Activated CD4-positive, alpha-beta T cell treated with anti-CD3 and anti-CD28 coated beads, Interleukin-2, amount 50 U/mL, for 48 hours (primary cell): ENCODE measurements at regions not wholly inside any gene's neighbourhood (a gene's known extent, or its start where the extent isn't known, plus 50 kb on each side); places are given as distances from the start of the nearest gene placed in this dataset.

Source experiments
- DNase-seq, 2 experiments: peaks; one replicate each; pipeline ENCODE4 v3.0.0-alpha.2; 2020

DNA sequence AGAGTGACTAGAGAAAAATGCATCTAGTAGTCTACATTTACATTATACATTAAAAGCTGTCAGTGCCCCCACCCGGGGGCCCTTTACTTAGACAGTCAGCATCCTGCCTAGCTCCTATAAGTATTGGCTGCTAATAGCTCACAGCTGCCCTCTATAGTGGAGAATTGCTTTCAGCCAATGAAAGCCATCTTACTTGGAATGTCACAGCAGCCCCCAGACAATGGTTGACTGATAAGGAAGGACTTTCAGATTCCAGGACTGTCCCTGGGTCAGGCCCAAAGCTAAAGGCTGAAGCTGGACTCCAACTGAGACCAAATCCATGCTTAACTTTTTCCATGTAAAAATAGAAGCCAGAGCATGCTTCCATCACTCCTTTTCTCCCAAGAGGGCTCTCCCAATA is 196.9 kb downstream of the ANKRD50 start:
- DNase-seq = no peak

GRCh38 chr4:124519196-124519595 is 193.3 kb downstream of the ANKRD50 start:
- DNase-seq = no peak

DNA sequence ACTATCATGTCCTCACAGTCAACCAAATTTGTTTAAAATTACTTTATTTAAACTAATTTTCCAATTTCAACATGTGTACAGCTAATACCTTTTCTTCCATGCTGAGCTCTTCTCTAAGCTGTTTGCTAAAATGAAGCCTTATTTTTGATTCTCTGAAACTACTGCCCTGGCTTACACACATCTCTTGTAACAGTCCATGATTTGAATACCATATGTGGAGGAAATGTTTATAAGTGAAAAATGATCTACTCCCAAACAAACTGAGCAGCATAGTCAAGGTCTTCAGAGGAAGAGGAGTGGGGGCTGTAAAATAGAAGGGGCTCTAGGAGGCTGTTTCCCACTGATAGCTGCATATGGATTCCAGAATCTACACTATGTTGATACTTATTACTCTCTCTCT is 188.7 kb downstream of the ANKRD50 start:
- no peak for DNase-seq

DNA sequence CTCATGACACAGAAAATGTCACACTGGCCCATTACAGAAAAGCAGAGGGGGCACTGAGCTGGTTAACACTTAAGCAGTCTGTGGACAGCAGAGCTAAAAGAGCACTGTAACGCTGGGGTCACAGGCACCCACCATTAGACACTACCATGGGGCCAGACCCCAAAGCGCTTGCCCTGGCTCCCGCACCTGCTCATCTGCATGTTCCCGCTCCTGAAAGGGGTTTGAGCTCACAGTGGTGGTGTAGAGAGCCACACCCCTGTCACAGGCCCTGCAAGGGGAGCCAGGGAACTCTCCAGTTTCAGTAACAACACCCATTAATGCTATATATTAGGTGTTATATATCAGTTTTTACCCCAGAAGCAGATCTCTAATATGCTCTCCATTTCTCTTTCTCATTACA is 187.0 kb downstream of the ANKRD50 start:
- DNase-seq = no peak

DNA sequence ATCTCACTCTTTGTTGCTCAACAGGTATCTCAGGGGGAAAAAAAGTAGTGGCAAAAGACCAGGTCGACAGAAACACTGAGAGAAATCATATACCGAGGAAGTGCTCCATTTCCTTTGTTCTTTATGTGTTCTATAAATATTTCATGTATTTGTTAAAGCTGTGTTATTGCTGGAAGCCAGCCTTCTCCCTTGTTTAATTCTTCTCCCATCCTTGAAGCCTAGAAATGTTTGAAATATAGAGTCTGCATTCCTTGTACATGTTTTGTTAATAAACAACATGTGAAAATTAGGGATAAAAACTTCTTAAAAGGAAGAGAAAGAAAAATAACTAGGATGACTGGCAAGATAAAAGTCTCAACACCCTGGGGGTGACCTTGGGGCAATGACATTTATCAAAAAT is 186.2 kb downstream of the ANKRD50 start:
- DNase-seq = no peak

GRCh38 chr4:124526769-124527168 is 185.8 kb downstream of the ANKRD50 start:
- no peak for DNase-seq

- no peak for DNase-seq
These were observed 185.2 kb downstream of the ANKRD50 start for GRCh38 chr4:124527364-124527763.

- DNase-seq = no peak
These were observed 183.4 kb downstream of the ANKRD50 start for GRCh38 chr4:124529131-124529530.

DNA sequence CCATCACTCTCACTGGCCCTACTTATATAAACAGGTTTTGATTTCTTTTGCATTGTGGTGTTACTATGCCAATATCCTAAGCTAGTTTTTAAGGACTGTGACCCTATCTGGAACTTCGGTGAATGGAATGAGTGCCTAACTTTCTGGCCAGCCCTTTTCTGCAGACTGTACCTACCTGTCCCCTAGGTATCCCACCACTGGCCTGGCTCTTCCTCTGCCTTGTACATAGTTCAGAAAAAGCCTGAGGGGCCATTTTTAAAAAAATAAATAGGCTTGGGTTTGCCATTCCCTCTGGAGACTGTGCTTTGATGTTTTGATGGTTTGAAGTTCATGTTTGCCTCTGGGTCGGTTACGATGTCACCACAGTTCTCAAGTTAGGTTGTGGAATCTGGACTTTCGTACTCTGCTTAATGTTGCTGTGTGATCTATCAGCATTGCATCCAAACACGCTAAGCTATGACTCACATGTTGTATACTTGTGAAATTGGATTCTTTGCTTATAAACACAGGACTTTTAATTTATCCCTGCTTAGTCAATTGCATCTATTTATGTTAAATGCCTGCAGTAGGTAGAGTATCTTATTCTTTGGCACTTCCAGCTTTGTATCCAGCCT is 182.0 kb downstream of the ANKRD50 start:
- no peak for DNase-seq

DNA sequence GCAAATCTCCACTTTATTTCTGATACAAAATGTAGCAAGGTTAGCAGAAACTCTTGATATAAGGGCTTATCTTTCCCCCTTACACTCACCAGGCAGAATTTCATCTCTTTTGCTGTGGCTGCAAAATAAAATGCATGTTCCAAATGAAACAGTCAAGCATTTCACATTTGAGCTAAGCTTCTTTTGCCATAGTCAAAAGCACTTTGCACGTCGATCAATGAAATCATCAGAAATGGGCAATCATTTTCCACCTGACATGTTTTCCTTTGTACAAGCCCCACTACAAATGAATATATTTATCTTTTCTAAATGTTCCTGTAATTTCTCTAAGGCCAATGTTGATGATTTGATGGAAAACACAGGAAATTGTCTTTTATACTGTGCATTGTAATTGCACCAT is 178.4 kb downstream of the ANKRD50 start:
- no peak for DNase-seq

GRCh38 chr4:124535003-124535402 is 177.5 kb downstream of the ANKRD50 start:
- no peak for DNase-seq

GRCh38 chr4:124536946-124537345 is 175.6 kb downstream of the ANKRD50 start:
- no peak for DNase-seq

DNA sequence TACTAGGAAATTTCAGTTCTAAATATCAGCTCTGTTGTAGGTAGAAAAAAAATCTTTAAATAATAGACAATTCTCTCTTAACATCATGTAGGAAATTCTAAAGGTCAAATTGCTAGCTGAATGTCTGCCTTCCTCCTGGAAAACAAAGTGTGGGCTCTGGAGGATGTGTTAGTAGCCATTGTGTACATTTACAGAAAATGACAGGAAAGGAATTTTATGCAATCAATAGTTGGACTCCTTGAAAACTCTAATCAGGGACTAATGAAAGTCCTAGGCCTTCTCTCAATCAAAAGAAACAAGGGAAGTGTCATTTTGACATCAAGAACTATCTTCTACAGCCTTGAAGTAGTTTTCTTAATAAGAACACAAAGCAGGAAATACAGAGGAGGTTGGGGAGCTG is 174.6 kb downstream of the ANKRD50 start:
- DNase-seq = no peak

GRCh38 chr4:124540014-124540413 is 172.5 kb downstream of the ANKRD50 start:
- DNase-seq = no peak

GRCh38 chr4:124541652-124542420 is 170.7 kb downstream of the ANKRD50 start:
- DNase-seq = no peak

GRCh38 chr4:124555959-124556358 is 156.6 kb downstream of the ANKRD50 start:
- no peak for DNase-seq

GRCh38 chr4:124564121-124564520 is 148.4 kb downstream of the ANKRD50 start:
- no peak for DNase-seq

DNA sequence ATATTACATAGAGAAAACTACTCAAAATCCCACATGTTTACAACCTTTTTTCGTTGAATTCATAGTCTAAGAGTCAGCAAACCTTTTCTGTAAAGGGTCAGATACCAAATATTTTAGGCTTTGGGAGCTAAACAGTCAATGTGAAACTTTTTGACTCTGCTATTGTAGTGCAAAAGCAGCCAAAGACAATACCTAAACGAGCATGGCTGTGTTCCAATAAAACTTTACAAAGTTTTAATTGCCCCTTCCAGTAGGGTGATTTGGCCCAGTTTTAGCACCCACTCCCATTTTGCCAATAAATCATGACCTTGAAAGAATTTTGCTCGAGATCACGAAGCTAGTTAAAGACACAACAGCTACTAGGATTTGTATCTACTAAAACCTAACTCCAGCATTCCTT is 147.2 kb downstream of the ANKRD50 start:
- DNase-seq = no peak

DNA sequence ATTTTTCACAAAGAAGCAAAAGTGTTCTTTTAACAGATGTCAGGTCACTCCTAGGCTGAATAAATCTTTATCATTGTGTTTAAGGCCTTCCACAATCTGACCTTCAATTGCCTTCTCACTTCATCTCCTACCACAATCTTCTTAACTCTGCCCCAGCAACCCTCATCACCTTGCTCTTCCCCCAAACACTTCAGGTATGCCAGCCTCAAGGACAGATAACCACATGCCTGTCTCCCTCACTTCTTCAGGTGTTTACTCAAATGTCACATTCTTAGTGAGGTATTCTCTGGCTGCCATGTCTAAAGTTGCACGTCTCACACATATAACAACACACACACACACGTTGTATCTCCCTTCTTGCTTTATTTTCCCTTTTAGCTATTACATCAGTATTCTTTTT is 146.5 kb downstream of the ANKRD50 start:
- DNase-seq = no peak

DNA sequence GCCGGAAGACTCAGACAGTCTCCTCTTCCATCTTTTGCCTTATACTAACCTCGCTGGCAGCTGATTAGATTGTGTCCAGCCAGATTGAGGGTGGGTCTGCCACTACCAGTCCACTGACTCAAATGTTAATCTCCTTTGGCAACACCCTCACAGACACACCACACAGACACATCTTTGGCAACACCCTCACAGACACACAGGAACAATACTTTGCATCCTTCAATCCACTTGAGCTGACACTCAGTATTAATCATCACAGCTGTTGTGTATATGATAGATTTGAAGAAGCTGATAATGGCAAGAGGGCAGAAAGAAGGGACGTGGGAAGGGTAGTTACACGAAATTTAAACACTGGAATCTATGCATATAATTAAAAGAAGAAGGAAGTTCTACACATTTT is 139.5 kb downstream of the ANKRD50 start:
- DNase-seq = no peak

DNA sequence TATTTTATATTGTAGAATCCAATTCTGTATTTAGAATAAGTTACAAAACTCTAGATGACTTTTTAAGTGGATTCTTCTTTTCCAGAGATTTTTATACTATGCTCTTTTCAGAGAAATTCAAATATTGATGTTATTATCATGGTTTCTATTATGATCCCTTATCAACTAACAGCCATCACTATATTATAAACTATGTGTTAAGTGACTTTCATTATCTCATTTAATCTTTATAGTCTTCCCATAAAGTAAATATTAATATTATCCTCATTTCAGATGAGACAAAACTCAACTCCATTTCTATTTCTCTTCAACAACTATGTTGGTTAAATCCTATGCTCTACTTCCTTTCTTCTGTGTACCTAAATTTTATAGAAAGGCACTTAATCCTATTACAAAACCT is 132.6 kb downstream of the ANKRD50 start:
- no peak for DNase-seq

GRCh38 chr4:124583797-124584196 is 128.7 kb downstream of the ANKRD50 start:
- no peak for DNase-seq

DNA sequence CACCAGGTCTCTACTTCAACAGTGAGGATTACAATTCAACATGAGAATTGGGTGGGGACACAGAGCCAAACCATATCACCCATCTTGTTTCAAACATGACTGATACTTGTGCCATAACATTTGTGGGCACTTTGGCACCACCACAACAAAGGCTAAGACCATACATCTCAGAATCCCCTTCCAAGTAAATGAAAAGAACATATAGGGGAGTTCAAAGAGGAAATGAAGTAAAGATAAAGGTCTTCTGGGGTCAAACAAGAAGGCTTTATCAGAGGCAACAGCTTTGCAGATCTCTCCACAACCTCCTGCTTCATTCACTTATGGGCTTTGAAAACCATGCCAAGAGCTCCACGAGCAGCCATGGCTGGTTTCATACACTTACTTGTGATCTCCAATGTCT is 122.7 kb downstream of the ANKRD50 start:
- DNase-seq = no peak

- DNase-seq = no peak
These were observed 122.1 kb downstream of the ANKRD50 start for GRCh38 chr4:124590480-124590879.

DNA sequence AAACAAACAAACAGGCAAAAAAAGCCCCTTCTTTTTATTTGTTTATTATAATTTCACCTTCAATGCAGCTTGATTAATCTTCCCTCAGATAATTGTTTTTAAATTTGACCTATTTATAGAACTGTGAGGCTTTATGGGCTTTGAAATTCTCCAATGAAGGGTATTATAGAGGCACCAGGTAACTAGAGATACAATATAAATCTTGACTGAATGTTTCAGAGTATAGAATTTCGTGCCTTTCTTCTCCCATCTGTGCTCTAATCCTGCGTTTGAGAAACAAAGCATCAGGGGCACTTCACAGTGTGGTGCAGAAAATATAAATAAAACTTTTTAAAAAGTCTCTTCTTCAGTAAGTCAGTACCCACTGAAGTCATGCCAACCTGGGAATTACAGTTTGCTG is 120.9 kb downstream of the ANKRD50 start:
- no peak for DNase-seq
